Dendritic cell treated with granulocyte-macrophage colony-stimulating factor and Interleukin-4, amounts not matched to agents 40 ng/mL and 50 ng/mL, for 4 days (primary cell): ENCODE measurements at regions not wholly inside any gene's neighbourhood (a gene's known extent, or its start where the extent isn't known, plus 50 kb on each side); places are given as distances from the start of the nearest gene placed in this dataset.
A peak's percentile ranks its signal among the peaks of the same experiment; 100 is the strongest.

Experiments used
- H3K27ac Mint-ChIP-seq: one replicate; pipeline ENCODE4 v1.8.0; 2022; ENCODE audit warnings: mild to moderate bottlenecking, mixed read lengths
- H3K27me3 Mint-ChIP-seq: one replicate; pipeline ENCODE4 v1.8.0; 2022; ENCODE audit warnings: mild to moderate bottlenecking, mixed read lengths
- H3K36me3 Mint-ChIP-seq: one replicate; pipeline ENCODE4 v1.8.0; 2022; ENCODE audit warnings: low read depth, mixed read lengths
- H3K4me1 Mint-ChIP-seq: one replicate; pipeline ENCODE4 v1.8.0; 2022; ENCODE audit warnings: low read depth, mixed read lengths
- H3K4me3 Mint-ChIP-seq: one replicate; pipeline ENCODE4 v1.8.0; 2022; ENCODE audit warnings: mild to moderate bottlenecking, moderate library complexity, mixed read lengths
- H3K9me3 Mint-ChIP-seq: one replicate; pipeline ENCODE4 v1.8.0; 2022; ENCODE audit warnings: mixed read lengths
- intact Hi-C: fragments of 100-400 bp; cut with micrococcal nuclease; formaldehyde crosslinking; loops from one replicate; pipeline ENCODE4 v1.15.0; 2022

DNA sequence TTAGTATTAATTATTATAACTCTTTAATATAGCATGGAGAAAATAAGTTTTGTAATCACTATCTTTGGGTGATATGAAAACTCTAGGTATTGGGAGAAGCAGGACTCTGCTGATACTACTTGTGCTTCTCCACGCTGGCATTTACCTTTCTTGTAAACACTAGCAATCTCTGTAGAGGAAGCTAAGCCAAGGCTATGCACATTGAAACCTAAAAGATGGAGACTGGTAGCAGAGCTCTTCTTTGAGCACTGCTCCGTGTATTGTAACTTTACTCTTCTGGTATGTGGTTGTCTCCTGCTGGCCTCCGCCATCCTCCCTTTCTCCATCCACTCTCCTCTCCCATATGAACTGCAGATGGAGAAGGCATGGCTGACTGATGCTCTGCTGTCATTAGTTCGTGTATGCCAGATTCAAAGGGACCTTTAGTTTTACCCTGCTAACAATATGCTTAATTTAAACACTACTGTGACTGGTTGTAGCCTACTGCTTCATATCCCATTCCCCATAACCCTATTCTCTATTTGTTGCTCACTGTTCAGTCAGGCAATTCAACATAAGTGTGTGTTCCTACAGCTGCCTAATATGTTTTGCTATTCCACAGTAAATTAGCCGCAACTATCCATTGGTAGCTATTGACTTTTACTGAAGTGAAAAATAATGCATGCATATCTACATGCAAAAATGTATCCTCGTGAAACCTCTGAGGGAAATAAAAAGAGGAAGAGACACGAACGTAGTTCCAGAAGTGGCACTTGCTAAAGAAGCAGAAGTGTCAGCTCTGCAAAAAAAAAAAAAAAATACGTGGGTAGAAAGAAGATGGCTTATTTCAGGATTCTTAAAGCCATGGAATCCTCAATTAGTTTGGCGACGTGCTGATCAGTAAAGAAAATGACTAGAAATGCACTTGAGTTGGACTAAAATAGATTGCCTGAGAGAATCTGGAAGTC, 55.6 kb upstream of the CCSER1 start:
- intact Hi-C loops: loop anchor here (5.0 kb wide), 2 partner anchors 44 to 56 kb away; partner anchors contain the start of gene CCSER1
- H3K27me3 Mint-ChIP-seq: no peaks in the 10 kb centered on the region
- H3K4me1 Mint-ChIP-seq: peaks cover 28% of the 10 kb centered on the region
- H3K4me3 Mint-ChIP-seq: peak overlapping the region; percentile 27
- H3K9me3 Mint-ChIP-seq: peaks cover 7% of the 10 kb centered on the region
- no peaks in the 10 kb centered on the region for H3K36me3 Mint-ChIP-seq
- peak overlapping the region; percentile 91 for H3K27ac Mint-ChIP-seq

DNA sequence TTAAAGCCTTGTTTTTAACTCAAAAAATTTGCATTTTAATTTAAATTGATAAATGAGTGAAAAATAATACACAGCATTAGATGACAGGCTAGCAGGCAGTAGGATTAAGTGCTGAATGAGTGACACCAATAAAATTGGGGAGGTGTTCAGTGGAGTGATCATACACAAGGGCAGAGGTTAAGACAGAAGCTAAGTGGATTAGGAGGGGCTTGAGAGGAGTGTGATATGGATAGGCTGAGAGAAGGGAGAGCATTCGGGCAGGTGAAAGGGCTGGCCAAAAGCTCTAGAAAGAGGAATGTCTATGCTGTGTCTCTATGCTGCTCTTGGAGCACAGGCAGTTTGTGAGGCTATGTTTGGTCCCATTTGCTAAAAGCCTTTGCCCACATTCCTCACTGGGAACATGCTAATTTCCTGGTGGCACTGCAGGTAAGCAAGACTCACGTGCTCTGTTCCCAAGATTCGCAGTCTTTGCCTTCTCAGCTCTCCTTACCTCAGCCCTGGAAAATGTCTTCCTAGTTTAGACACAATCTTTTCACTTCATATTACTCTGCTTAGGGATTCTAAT, 52.8 kb upstream of the CCSER1 start:
- Mint-ChIP-seq H3K27ac (peak overlapping the region; percentile 73), H3K4me3 (no peak overlapping the region), H3K4me1 (peaks cover 37% of the 10 kb centered on the region), H3K9me3 (no peaks in the 10 kb centered on the region), H3K27me3 (no peaks in the 10 kb centered on the region), H3K36me3 (peaks cover 9% of the 10 kb centered on the region)
- intact Hi-C loops: loop anchor here (5.0 kb wide), 2 partner anchors 47 to 53 kb away; partner anchors contain the start of gene CCSER1
